ENCODE measurements at regions not wholly inside any gene's neighbourhood (a gene's known extent, or its start where the extent isn't known, plus 50 kb on each side); places are given as distances from the start of the nearest gene placed in this dataset.

- CTCF ChIA-PET (ENCODE audit: low intra/inter-chr PET ratio, low total read pairs) = no interaction called here
- no peak for FAIRE-seq
- H3K27ac ChIP-seq (ENCODE audit: extremely low read length, insufficient read depth, low read length) = no peak overlapping the region
- no peak overlapping the region for H2AFZ ChIP-seq (ENCODE audit: low read length)
- no peaks in the 10 kb centered on the region for H3K4me1 ChIP-seq (ENCODE audit: insufficient read depth, low read length)
- POLR2A ChIA-PET = no interaction called here
- no peaks in the 10 kb centered on the region for H4K20me1 ChIP-seq (ENCODE audit: insufficient read depth, low read length)
- no peak for DNase-seq (ENCODE audit: low spot score)
- BruUV-seq (replicated peaks) = no TSS peak
- no peak for ATAC-seq
- no peak overlapping the region for H3K4me2 ChIP-seq (ENCODE audit: low read depth, low read length)
- peaks cover 100% of the 10 kb centered on the region for H3K9me3 ChIP-seq (ENCODE audit: low read length)
- H3K27me3 ChIP-seq (ENCODE audit: control insufficient read depth in 1 of 2, insufficient read depth in 2 of 2, low read length in 2 of 2) = no peaks in the 10 kb centered on the region
- H3K4me3 ChIP-seq (replicated peaks in 1 of 3; ENCODE audit: insufficient read depth in 1 of 3, low read depth in 2 of 3, low read length in 3 of 3) = no peak overlapping the region
- intact Hi-C loops (cut with micrococcal nuclease; ENCODE audit: unreplicated experiment) = no loop called here
- no peaks in the 10 kb centered on the region for H3K79me2 ChIP-seq (ENCODE audit: insufficient read depth, low read length)
- WGBS (ENCODE audit: low lambda C conversion rate) = 0% methylated on average over 1 of the region's 1 CpG
- TF ChIP-seq HNRNPH1 (optimal IDR thresholded peaks at IDR 0.05; ENCODE audit: low read depth, low read length) (no peak), EHMT2 (IDR thresholded peaks at IDR 0.05; ENCODE audit: borderline replicate concordance, low read depth, low read length) (no peak), ZBTB25 (CRISPR knock-in tag; IDR thresholded peaks at IDR 0.05) (no peak), POLR2G (IDR thresholded peaks at IDR 0.05; ENCODE audit: low read depth, low read length) (no peak), FOSL2 (CRISPR knock-in tag; IDR thresholded peaks at IDR 0.05) (no peak), DZIP1 (CRISPR knock-in tag; IDR thresholded peaks at IDR 0.05) (no peak), HIC2 (CRISPR knock-in tag; IDR thresholded peaks at IDR 0.05; ENCODE audit: low read depth) (no peak), ZNF720 (CRISPR knock-in tag; IDR thresholded peaks at IDR 0.05) (no peak), ZNF614 (CRISPR knock-in tag; IDR thresholded peaks at IDR 0.05; ENCODE audit: borderline replicate concordance) (no peak), KMT2A (CRISPR knock-in tag; IDR thresholded peaks at IDR 0.05) (no peak), ZNF883 (CRISPR knock-in tag; IDR thresholded peaks at IDR 0.05; ENCODE audit: not compliant biosample characterization) (no peak)
- no peak overlapping the region for H3K9ac ChIP-seq (ENCODE audit: insufficient read depth, low read depth, low read length)
- in situ Hi-C loops (cut with HindIII; ENCODE audit: extremely low pct_ligation_motif_present, low pct_unique_long_range_greater_than_20kb) = no loop called here
- no peaks in the 10 kb centered on the region for H3K36me3 ChIP-seq (replicated peaks in 1 of 2; ENCODE audit: control insufficient read depth in 1 of 2, insufficient read depth in 2 of 2, low read length in 2 of 2)
These were observed 572.8 kb upstream of the STXBP6 start for GRCh38 chr14:25622763-25623162.

Measured in HepG2 (cell line).